ENCODE measurements at regions not wholly inside any gene's neighbourhood (a gene's known extent, or its start where the extent isn't known, plus 50 kb on each side); places are given as distances from the start of the nearest gene placed in this dataset.

DNA sequence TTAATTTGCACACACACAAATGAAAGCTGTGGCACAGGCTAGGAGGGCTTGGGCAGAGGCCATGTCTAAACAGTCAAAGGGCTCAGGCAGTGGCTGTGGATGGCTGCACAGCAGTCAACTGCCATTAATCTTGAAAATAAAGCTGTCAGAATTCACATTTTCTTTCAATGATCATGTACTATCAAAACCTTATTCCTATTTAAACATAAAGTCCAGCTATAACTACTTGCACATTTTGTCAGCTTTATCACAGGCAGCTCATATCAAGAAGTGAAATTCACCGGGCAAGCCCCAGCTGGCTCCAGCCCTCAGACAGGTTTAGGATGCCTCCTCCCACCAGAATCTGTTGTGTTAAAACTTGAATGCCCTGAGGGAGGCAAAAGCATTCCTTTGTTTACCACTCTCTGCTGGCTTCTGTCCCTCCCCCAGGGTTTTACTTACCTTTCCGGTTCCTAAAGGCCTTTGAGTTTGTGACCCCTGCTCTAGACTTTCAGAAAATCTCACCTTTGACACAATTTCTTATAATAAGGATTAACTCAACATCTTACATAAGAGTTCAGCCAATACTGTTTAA, 54.9 kb upstream of the GRAMD2B start:
- DNase-seq, result no peak

DNA sequence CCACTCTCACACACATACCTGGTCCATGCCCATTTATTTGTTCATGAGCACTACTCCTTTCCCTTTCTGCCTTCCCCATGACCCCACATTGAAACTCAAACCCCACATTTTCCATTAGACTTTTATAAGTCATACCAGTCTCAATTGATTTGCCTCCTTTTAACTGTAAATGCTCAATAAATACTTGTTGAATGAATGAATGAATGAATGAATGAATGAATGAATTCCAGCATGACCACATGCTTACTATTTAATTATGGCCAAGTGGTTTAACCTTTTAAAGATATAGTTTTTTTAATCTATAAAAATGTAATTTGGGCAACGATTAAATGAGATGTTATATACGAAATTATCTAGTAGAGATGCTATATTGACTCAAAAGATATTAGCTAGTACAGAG, 54.1 kb upstream of the GRAMD2B start:
- no peak for DNase-seq

DNA sequence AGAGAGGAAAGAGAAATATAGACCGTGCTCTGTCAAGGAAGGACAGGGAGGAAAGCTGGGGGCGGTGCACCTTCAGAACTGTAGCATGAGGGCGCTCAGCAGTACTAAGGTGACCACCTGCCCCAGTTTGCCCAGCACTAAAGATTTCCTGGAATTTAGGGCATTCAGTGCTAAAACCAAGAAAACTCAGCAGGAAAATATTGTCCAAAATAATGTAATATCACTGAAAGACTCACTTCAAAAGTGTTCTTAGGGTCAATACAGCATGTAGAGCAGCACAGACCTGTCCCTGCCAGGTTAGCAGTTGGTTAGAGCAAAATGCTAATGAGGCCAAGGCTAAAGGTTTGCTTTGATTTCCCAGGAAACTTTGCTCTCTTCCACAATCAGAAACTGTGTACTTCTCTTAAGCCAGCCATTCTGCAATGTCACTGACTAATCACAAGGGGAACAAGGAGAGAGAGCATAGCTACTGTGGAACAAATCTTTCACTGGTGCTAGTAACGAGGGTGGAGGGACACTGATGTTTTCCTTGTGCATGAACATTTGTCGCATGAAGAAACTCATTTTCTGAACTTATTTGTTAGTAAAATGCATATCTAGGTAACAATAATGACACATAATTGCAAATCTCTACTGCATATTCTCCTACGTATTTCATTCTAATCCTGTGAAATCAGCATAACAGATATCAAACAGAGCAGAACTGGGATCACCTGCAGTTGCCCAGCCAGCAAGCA, 53.0 kb upstream of the GRAMD2B start:
- no peak for DNase-seq

DNA sequence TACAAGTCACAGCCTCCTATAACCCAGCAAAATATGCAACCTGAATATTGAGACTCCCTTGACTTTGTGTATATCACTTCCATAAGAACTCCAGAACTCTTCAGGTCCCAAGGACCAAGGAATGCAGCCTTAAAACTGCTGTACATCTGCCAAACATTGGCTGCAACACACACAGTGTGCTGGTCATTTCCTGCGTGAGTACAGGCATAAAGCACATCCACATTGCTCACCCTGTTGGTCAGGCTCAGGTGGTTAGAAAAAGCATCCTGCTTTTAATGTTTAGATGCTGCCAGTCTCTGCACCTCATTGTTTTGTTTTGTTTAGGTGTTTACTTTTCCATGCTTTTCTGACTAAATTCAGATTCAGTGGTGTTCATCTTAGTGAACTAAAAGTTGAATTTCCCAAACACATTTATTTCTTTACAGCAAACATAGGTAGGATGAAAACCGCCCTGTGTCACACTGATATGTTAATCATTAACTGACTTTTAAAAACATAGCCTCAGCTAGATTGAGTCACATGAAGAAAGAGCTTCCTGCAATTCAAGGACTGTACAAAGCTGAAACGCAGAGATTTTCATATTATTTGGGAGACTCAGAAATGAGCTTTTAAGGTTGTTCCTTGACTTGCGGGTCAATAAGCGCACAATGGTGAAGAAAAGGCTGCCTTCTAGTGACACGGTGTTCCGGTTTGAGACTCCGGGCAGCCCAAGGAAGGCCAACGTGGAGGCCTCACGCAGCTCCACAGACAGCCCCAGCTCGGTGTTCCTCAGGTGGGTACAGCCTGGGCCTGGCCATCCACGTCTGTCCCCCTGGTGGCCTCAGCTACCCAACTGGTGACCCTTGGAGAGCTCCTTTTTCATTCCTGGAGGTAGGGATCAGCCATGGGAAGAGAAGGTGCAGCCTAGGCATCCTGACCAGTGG, 52.2 kb upstream of the GRAMD2B start:
- DNase-seq, result no peak

DNA sequence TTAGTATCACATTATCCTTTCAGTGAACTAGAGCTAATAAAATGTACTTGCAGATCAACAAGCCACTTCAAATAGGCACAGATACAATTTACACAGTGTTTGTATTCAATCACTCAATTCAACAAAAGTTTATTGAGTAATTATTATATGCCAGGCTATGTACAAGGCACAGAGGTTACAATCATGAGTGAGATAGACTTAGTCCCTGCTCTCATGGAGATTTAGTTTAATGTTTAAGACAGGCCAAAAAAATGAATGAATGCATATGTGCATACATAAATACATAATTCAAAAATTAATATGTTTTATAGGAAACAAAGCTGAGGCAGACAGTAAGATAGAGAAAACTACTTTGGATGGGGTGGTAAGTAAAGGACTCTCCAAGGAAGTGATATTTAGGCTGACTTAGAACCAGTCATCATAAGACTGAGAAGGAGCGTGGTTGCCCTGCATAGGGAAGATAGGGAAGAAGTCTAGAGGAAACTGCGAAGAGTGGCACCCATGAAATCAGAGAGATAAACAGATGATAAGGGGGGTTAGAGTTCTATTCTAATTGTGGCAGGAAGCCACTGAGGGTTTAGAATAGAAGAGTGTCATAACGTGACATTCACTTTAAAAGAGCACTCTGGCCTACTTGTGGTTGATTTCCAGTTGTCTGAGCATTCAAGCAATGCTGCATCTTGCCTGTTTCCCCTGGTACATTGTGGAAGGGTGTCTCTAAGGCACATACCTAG, 49.7 kb upstream of the GRAMD2B start:
- DNase-seq, result no peak
